ENCODE measurements at regions not wholly inside any gene's neighbourhood (a gene's known extent, or its start where the extent isn't known, plus 50 kb on each side); places are given as distances from the start of the nearest gene placed in this dataset.

DNA sequence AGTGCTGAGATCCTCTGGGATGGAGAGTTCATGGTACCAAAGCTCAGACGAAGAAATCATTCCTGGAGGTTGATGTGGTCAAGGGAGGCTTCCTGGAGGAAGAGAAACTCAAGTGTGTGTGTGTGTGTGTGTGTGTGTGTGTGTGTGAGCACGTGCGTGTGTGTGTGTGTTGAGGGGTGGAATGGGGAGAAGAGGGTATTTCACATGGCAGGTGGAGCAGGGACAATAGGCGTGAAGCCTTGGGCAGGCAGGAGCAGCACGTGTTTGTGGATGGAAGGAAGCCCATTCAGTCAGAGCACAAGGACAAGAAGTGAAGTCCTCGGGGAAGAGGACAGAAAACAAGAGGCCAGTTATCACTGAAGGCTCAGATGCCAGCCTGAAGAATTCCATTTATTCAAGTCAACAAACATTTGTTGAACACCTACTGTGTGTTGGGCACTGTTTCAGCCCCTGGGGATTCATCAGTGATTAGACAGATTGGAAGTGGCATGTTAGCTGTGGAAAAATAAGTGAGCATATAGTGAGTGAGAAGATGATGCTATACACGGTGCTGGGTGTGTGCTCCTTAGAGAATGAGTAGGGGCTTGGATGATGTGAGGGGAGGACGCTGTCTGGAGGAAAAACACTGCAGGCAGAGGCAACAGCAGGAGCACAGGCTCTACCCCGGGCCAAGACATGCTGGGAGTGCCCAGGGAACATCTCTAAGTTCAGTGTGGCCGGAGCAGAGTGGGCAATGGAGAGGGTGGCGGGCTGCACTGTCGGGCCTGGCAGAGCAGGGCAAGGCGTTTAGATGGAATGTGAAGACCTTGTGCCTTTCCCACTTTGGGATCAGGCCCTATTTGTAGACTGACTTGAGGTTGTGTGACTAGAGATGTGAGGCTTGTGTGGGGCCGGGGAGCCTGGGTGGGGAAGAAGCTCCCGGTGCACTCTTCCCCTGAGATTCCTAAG is 267.1 kb downstream of the CBLN1 start:
- Histone ChIP-seq H3K27me3 (no peaks in the 10 kb centered on the region), H3K36me3 (no peaks in the 10 kb centered on the region), H3K27ac (no peak overlapping the region), H3K9me3 (no peaks in the 10 kb centered on the region), H3K4me1 (peaks cover 0 to 15% of the 10 kb centered on the region in 2 donors), H3K4me3 (no peak overlapping the region)
- TF ChIP-seq, protein P1, sequence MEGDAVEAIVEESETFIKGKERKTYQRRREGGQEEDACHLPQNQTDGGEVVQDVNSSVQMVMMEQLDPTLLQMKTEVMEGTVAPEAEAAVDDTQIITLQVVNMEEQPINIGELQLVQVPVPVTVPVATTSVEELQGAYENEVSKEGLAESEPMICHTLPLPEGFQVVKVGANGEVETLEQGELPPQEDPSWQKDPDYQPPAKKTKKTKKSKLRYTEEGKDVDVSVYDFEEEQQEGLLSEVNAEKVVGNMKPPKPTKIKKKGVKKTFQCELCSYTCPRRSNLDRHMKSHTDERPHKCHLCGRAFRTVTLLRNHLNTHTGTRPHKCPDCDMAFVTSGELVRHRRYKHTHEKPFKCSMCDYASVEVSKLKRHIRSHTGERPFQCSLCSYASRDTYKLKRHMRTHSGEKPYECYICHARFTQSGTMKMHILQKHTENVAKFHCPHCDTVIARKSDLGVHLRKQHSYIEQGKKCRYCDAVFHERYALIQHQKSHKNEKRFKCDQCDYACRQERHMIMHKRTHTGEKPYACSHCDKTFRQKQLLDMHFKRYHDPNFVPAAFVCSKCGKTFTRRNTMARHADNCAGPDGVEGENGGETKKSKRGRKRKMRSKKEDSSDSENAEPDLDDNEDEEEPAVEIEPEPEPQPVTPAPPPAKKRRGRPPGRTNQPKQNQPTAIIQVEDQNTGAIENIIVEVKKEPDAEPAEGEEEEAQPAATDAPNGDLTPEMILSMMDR (IDR thresholded peaks at IDR 0.05): no peak
- TF ChIP-seq POLR2A (IDR thresholded peaks at IDR 0.05): no peak
- DNase-seq: no peak
- intact Hi-C loops (cut with DNase I; ENCODE audit: low total_unique reads): no loop called here

DNA sequence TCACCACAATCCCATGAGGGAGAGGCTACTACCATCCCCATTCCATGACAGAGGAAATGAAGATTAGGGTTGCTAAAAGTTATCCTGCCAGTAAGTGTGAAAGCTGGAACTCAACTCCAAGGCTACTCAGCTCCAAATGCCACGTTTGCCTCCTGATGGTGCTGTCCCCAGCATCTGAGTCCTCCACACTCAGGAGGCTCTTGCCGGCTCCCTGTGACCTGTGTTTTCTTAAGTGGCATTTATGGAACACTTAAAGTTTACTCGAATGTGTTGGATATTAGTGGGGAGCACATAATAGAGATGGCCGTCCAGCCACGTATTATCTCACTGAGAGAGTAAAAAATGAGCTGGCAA is 267.9 kb downstream of the CBLN1 start:
- TF ChIP-seq, protein P1 (IDR thresholded peaks at IDR 0.05): no peak
- TF ChIP-seq POLR2A (IDR thresholded peaks at IDR 0.05): no peak
- intact Hi-C loops (cut with DNase I; ENCODE audit: low total_unique reads): no loop called here
- Histone ChIP-seq H3K27me3 (no peaks in the 10 kb centered on the region), H3K27ac (no peak overlapping the region), H3K4me1 (peaks cover 0 to 15% of the 10 kb centered on the region in 2 donors), H3K9me3 (no peaks in the 10 kb centered on the region), H3K36me3 (no peaks in the 10 kb centered on the region), H3K4me3 (no peak overlapping the region)
- DNase-seq: no peak

DNA sequence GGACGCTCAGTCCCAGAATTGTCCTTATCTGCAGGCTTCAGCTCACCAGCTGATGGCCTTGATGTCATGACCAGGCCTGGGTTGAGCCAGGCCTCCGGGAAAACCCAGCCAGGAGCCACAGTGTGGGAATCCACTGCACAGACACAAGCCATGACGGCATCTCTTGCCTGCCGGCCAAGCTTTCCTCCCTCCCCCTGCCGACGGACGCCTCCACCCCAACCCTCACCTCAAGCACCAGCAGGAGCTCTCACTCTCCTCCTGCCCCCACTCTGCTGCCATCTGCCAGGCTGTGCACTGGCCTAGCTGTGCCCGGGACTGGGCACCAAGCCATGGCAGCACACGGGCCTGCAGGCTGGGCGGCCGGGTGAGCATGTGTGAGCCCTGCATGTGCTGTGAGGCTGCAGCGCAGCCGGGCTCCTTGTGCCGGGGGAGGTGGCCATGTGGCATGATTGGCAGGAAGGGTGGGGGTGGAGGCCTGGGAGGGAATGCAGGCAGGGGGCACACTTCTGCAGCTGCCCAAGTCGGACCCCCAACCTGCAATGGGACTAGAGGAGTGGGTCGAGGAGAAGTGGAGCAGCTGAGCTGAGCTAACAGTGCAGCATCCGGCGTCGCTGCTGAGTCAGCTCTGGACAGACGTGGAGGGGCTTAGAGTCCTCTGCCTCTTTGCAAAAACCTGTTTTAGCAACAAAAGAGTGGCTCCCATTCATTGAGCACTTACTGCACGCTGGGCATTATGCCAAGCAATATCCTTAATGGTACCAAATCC is 268.5 kb downstream of the CBLN1 start:
- no peak for TF ChIP-seq POLR2A (IDR thresholded peaks at IDR 0.05)
- TF ChIP-seq, protein P1 (IDR thresholded peaks at IDR 0.05): no peak
- H3K27ac ChIP-seq: no peak overlapping the region
- H3K36me3 ChIP-seq: no peaks in the 10 kb centered on the region
- no peaks in the 10 kb centered on the region for H3K27me3 ChIP-seq
- H3K9me3 ChIP-seq: no peaks in the 10 kb centered on the region
- no peak overlapping the region for H3K4me3 ChIP-seq
- H3K4me1 ChIP-seq: peaks cover 0 to 15% of the 10 kb centered on the region in 2 donors
- DNase-seq: peak; percentile 41 to 58
- intact Hi-C loops (cut with DNase I; ENCODE audit: low total_unique reads): no loop called here

DNA sequence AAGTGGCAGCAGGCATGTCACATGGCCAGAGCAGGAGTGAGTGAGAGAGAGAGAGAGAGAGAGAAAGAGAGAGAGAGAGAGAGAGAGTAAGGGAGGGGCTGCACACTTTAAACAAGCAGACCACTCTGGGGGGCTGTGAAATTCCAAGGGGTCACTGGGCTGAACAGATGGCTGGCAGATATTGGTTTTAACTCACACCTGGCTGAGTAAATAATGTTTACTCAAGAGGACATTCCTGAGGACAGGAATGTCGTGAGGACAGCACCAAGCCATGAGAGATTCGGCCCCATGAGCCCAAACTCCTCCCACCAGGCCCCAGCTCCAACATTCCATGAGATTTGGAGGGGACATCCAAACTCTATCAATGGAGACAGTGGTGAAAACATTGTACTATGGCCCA is 269.7 kb downstream of the CBLN1 start:
- intact Hi-C loops (cut with DNase I; ENCODE audit: low total_unique reads): no loop called here
- no peak overlapping the region for H3K27ac ChIP-seq
- H3K36me3 ChIP-seq: no peaks in the 10 kb centered on the region

More for the DNA sequence above, 269.7 kb downstream of the CBLN1 start:
- Histone ChIP-seq H3K9me3 (no peaks in the 10 kb centered on the region), H3K4me3 (no peak overlapping the region), H3K27me3 (no peaks in the 10 kb centered on the region), H3K4me1 (peaks cover 0 to 15% of the 10 kb centered on the region in 2 donors)
- DNase-seq: no peak
- no peak for TF ChIP-seq POLR2A (IDR thresholded peaks at IDR 0.05)
- TF ChIP-seq, protein P1 (IDR thresholded peaks at IDR 0.05): no peak

All from uterus (tissue), 3 donors.